Endothelial cell of umbilical vein (primary cell): ENCODE measurements at regions not wholly inside any gene's neighbourhood (a gene's known extent, or its start where the extent isn't known, plus 50 kb on each side); places are given as distances from the start of the nearest gene placed in this dataset.

ENCODE experiments used
- EZH2 ChIP-seq: IDR thresholded peaks from 2 replicates; pipeline ENCODE4 v1.6.1; 2012; ENCODE audit warnings: borderline replicate concordance, low read depth, mild to moderate bottlenecking, moderate library complexity, low read length, inconsistent platforms; ENCODE audit not compliant: severe bottlenecking
- JUN ChIP-seq: IDR thresholded peaks from 2 replicates; pipeline ENCODE4 v1.6.1; 2011; ENCODE audit warnings: borderline replicate concordance, low read depth; ENCODE audit not compliant: insufficient read length, insufficient read depth
- MYC ChIP-seq: IDR thresholded peaks from one replicate; pipeline ENCODE4 v1.6.1; 2011; ENCODE audit warnings: mild to moderate bottlenecking, low read depth, low read length
- POLR2A ChIP-seq: IDR thresholded peaks from 2 replicates; pipeline ENCODE4 v1.6.1; 2012; ENCODE audit warnings: low read depth, mild to moderate bottlenecking, control low read depth, low read length
- POLR2AphosphoS5 ChIP-seq: IDR thresholded peaks from 2 replicates; pipeline ENCODE4 v1.6.1; 2012; ENCODE audit warnings: low read depth, mild to moderate bottlenecking, control low read depth, low read length, moderate library complexity; ENCODE audit not compliant: insufficient read depth
- TF ChIP-seq, protein P1 (sequence below), 2 donors: IDR thresholded peaks; 1 replicate in 1 of 2; 2 replicates in 1 of 2; pipeline ENCODE4 v1.5.1; 2011; ENCODE audit warnings: low read length in 2 of 2, mild to moderate bottlenecking in 2 of 2, moderate library complexity in 2 of 2, control low read depth in 1 of 2, inconsistent platforms in 1 of 2, low read depth in 1 of 2; ENCODE audit not compliant: insufficient read depth in 1 of 2; ENCODE audit errors: extremely low read depth in 1 of 2
- TF ChIP-seq, protein P2 (sequence below): IDR thresholded peaks from 2 replicates; pipeline ENCODE4 v1.6.1; 2011; ENCODE audit not compliant: insufficient read depth, insufficient read length

DNA sequence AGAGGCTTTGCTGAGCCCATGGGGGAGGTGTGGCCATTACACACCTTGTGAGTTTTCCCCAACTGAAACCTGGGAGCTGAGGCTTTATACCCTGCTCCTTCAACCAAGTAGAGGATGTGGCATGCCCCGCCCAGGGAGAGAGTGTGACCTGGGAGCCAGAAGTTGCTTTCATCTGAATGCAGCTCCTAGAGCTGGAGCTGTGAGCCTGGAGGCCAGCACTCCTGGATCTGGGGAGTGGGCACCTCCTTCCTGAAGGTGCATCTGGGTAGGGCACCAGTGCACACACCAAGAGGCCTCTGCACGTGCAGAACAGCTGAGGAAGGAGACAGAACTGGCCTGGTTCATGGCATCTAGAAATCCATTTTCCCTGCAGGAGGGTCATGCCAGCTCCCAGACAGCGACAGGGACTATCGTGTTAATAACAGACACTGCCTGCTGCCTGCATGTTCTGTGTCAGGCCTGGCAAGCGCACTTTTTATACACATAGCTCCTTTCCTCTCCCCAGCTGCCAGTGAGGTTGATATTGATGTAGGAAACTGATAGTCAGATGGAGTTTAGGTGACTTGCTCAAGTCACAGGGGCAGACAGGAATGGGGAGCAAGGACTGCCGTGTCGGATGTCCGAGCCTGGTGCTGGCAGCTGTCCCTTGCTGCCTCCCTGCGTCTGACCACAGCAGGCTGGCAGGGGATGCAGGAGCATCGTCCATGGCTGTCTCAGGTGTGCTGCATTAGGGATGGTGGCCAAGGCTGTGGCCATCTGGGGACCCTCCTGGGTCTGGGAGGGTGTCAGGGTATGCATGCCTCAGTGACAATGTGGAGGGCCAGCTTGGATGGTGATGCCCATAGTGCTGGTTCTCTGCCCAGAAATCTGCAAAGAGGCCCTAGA lies 189.9 kb upstream of the CXCL12 start:
- TF ChIP-seq POLR2A (no peak), JUN (no peak), POLR2AphosphoS5 (no peak), EZH2 (no peak), MYC (no peak)
- TF ChIP-seq, protein P1, sequence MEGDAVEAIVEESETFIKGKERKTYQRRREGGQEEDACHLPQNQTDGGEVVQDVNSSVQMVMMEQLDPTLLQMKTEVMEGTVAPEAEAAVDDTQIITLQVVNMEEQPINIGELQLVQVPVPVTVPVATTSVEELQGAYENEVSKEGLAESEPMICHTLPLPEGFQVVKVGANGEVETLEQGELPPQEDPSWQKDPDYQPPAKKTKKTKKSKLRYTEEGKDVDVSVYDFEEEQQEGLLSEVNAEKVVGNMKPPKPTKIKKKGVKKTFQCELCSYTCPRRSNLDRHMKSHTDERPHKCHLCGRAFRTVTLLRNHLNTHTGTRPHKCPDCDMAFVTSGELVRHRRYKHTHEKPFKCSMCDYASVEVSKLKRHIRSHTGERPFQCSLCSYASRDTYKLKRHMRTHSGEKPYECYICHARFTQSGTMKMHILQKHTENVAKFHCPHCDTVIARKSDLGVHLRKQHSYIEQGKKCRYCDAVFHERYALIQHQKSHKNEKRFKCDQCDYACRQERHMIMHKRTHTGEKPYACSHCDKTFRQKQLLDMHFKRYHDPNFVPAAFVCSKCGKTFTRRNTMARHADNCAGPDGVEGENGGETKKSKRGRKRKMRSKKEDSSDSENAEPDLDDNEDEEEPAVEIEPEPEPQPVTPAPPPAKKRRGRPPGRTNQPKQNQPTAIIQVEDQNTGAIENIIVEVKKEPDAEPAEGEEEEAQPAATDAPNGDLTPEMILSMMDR (IDR thresholded peaks at IDR 0.05; ENCODE audit: extremely low read depth in 1 of 2, insufficient read depth in 1 of 2, low read depth in 1 of 2, low read length in 2 of 2), result no peak
- TF ChIP-seq, protein P2, sequence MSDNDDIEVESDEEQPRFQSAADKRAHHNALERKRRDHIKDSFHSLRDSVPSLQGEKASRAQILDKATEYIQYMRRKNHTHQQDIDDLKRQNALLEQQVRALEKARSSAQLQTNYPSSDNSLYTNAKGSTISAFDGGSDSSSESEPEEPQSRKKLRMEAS, result no peak
